Astrocyte of the spinal cord (primary cell): ENCODE measurements at regions not wholly inside any gene's neighbourhood (a gene's known extent, or its start where the extent isn't known, plus 50 kb on each side); places are given as distances from the start of the nearest gene placed in this dataset.
"Not testable (repeated sequence)": the region's sequence is repeated elsewhere in the genome, so short reads cannot be mapped to it uniquely, and the experiment has no call there.

ENCODE experiments used
- DNase-seq: peaks from one replicate; pipeline ENCODE4 v3.0.0; 2011; ENCODE audit warnings: low read depth, low spot score
- H3K4me3 ChIP-seq: 2 replicates; pipeline ENCODE4 v1.5.1; 2011; ENCODE audit warnings: low read depth, mild to moderate bottlenecking, low read length, moderate library complexity
- CTCF ChIP-seq: IDR thresholded peaks from 2 replicates; pipeline ENCODE4 v1.5.1; 2012; ENCODE audit warnings: low read depth, mild to moderate bottlenecking, low read length, inconsistent platforms
- in situ Hi-C: cut with HindIII; loops from 2 replicates; pipeline ENCODE4 v1.10.0; 2017; ENCODE audit warnings: low sequenced_read_pairs

GRCh38 chr2:152260939-152261338 is 74.0 kb upstream of the FMNL2 start:
- DNase-seq = no peak
- TF ChIP-seq CTCF = no peak
- H3K4me3 ChIP-seq = no peak overlapping the region
- in situ Hi-C loops = no loop called here

GRCh38 chr2:152263911-152264310 is 71.1 kb upstream of the FMNL2 start:
- no peak for DNase-seq
- in situ Hi-C loops = no loop called here
- no peak for TF ChIP-seq CTCF
- H3K4me3 ChIP-seq = no peak overlapping the region

GRCh38 chr2:152273732-152274260 is 61.2 kb upstream of the FMNL2 start:
- in situ Hi-C loops, DNase-seq: not testable (repeated sequence)

GRCh38 chr2:152277896-152278295 is 57.1 kb upstream of the FMNL2 start:
- H3K4me3 ChIP-seq, in situ Hi-C loops, DNase-seq: not testable (repeated sequence)

More at GRCh38 chr2:152273732-152274260, 61.2 kb upstream of the FMNL2 start:
- H3K4me3 ChIP-seq = not testable (repeated sequence)

GRCh38 chr2:152278526-152278925 is 56.4 kb upstream of the FMNL2 start:
- no peak for TF ChIP-seq CTCF
- no peak overlapping the region for H3K4me3 ChIP-seq
- in situ Hi-C loops = no loop called here
- DNase-seq = no peak

- H3K4me3 ChIP-seq, in situ Hi-C loops, DNase-seq: not testable (repeated sequence)
Measured at GRCh38 chr2:152279367-152279766, 55.6 kb upstream of the FMNL2 start.

GRCh38 chr2:152280780-152281179 is 54.2 kb upstream of the FMNL2 start:
- DNase-seq = no peak
- TF ChIP-seq CTCF = no peak
- in situ Hi-C loops = no loop called here
- H3K4me3 ChIP-seq = no peak overlapping the region

GRCh38 chr2:152283392-152283791 is 51.6 kb upstream of the FMNL2 start:
- no peak overlapping the region for H3K4me3 ChIP-seq
- in situ Hi-C loops = no loop called here
- no peak for DNase-seq
- no peak for TF ChIP-seq CTCF
